Keratinocyte (primary cell): ENCODE measurements at regions not wholly inside any gene's neighbourhood (a gene's known extent, or its start where the extent isn't known, plus 50 kb on each side); places are given as distances from the start of the nearest gene placed in this dataset.

Experiments
- EZH2 ChIP-seq: IDR thresholded peaks from one replicate; pipeline ENCODE4 v1.6.1; 2012; ENCODE audit warnings: inconsistent platforms, mild to moderate bottlenecking, low read length, moderate library complexity
- TF ChIP-seq, protein P1 (sequence below), 3 experiments: IDR thresholded peaks in 1 of 3; conservative IDR thresholded peaks in 1 of 3; optimal IDR thresholded peaks in 1 of 3; 2 replicates in 2 of 3; 3 replicates in 1 of 3; pipeline versions ENCODE3 to v1.5.1; 2011; ENCODE audit warnings: low read length in 3 of 3, mild to moderate bottlenecking in 3 of 3, moderate library complexity in 2 of 3, control low read depth in 1 of 3, inconsistent platforms in 1 of 3; ENCODE audit not compliant: insufficient read depth in 2 of 3; ENCODE audit errors: extremely low read depth in 1 of 3

DNA sequence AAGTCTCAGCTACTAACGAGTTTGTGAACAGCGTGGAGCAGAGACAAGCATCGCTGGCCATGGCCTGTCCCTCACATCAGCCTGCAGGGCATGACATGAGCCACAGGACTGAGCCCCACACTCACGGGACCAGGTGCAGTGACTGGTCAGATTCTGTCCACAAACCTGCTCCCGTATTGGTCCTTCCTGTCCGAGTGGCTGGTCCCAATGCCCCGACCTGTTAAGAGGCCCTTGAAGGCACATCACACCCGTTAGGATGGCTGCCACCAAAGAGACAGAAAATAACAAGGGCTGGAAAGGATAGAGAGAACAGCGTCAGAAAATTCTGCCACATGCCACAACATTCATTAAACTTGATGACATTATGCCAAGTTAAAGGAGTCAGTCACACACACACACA, 403.2 kb upstream of the MYT1L start:
- TF ChIP-seq, protein P1, sequence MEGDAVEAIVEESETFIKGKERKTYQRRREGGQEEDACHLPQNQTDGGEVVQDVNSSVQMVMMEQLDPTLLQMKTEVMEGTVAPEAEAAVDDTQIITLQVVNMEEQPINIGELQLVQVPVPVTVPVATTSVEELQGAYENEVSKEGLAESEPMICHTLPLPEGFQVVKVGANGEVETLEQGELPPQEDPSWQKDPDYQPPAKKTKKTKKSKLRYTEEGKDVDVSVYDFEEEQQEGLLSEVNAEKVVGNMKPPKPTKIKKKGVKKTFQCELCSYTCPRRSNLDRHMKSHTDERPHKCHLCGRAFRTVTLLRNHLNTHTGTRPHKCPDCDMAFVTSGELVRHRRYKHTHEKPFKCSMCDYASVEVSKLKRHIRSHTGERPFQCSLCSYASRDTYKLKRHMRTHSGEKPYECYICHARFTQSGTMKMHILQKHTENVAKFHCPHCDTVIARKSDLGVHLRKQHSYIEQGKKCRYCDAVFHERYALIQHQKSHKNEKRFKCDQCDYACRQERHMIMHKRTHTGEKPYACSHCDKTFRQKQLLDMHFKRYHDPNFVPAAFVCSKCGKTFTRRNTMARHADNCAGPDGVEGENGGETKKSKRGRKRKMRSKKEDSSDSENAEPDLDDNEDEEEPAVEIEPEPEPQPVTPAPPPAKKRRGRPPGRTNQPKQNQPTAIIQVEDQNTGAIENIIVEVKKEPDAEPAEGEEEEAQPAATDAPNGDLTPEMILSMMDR (optimal IDR thresholded peaks at IDR 0.05 in 1 of 3, IDR thresholded peaks at IDR 0.05 in 1 of 3, conservative IDR thresholded peaks at IDR 0.05 in 1 of 3; ENCODE audit: extremely low read depth in 1 of 3, insufficient read depth in 2 of 3, low read length in 3 of 3) = no peak
- no peak for TF ChIP-seq EZH2
